CD4-positive, alpha-beta T cell treated with Interleukin-17A for 1 hour (primary cell): ENCODE measurements at regions not wholly inside any gene's neighbourhood (a gene's known extent, or its start where the extent isn't known, plus 50 kb on each side); places are given as distances from the start of the nearest gene placed in this dataset.

ENCODE experiments used
- DNase-seq: peaks from one replicate; pipeline ENCODE4 v3.0.0-alpha.2; 2020

DNA sequence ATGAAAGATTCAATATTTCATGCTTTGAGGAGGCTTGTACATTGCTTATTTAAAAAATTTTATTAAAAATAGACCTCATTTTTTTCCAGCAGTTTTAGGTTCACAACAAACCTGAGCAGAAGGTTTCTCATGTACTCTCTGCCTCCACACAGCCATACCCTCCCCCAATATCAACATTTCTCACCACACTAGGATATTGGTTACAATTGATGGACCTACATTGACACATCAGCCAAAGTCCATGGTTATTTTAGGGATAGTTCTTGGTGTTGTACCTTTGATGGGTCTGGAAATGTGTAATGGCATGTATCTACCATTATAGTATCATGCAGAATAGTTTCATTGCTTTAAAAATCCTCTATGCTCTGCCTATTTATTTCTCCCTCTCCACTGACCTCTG is 611.0 kb downstream of the KCTD8 start:
- DNase-seq: no peak

DNA sequence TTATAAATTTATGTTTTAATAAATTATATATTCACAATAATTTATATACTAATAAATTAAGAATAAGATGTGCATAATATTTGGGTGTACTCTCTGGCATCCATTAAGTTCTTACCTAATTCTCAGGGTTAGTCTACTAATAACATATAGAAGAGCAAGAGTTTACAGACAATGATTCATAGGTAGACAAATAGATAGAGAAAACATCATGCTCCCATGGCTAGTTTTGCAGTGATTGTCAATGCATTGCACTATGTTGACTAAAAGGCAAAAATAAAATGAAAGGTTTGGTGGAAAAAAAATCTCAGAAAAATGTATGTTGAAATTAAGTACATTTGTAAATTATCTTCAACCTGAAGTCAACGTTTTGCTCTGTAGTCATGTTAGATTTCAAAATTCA is 606.0 kb downstream of the KCTD8 start:
- no peak for DNase-seq

DNA sequence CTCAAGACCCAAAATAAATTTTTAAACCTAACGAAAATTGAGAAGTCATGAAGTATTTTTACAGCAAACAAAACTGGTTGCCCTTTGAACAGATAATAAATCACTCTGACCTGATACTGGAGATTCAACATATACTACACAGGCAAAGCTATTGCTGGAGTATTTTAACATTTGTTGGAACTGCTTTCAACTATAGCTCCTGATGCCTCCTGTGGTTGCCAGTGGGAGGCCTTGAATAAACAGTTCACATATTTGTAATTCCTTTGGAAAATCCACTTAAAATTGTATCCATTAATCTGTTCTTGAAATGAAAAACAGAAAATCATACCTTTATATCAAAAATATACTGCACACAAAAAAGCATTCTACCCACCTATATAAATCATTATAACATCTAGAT is 605.1 kb downstream of the KCTD8 start:
- DNase-seq: no peak

DNA sequence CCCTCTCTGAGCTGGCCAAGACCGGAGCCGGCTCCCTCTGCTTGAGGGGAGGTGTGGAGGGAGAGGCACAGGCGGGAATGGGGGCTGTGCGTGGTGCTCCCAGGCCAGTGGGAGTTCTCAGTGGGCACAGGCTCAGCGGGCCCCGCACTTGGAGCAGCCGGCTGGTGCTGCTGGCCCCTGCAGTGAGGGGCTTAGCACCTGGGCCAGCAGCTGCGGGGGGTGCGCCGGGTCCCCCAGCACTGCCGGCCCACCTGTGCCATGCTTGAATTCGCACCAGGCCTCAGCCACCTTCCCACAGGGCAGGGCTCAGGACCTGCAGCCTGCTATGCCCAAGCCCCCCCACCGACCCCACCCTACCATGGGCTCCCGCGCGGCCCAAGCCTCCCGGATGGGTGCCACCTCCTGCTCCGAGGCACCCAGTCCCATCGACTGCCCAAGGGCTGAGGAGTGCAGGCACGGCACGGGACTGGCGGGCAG is 602.5 kb downstream of the KCTD8 start:
- no peak for DNase-seq

DNA sequence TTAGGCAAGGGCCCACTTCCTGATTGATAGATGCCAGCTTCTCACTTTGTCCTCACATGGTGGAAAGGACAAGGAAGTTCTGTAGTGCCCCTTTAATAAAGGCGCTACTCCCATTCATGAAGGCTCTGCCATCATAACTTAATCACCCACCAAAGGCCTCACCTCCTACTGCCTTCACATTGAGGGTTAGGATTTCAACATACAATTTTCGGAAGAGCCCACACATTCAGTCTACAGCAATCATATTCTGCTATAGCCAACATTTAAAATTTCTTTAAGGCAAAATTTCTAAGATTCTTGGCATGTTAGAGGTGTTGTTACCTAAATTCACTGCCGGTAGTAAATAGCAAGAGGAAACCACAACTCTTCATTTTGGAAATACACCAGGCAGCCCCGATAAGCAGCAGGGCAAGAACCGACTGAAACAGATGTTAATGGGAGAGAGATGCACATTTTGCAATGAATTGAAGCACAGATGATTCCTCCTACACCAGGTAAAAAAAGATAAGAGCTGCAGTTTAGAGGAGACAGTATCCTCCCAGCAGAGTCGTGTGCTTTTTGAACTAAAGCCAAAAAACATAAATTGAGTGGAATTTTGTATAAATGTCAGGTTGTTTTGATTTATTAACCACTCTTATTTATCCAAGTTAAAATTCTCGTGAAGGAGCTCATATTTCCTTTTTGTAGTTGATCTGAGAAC is 594.9 kb downstream of the KCTD8 start:
- no peak for DNase-seq

DNA sequence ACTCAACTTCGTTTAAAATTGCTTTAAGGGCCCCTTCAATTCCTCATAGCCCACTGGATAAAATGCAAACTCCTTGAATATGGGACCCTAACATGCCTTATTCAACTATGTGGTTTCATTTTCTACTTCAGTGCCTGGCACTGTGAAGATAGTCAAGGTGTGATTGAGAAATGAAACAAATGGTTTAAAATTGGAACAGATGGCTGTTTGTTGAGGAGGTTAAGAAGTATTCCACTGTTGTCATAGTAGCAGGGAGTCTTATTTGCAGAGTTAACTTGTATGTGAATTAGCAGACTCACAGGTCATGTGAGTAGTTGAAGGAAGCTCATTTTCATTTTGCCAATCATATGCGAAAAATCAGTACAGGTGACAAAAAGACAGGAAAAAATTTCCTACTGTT is 593.3 kb downstream of the KCTD8 start:
- DNase-seq: no peak

DNA sequence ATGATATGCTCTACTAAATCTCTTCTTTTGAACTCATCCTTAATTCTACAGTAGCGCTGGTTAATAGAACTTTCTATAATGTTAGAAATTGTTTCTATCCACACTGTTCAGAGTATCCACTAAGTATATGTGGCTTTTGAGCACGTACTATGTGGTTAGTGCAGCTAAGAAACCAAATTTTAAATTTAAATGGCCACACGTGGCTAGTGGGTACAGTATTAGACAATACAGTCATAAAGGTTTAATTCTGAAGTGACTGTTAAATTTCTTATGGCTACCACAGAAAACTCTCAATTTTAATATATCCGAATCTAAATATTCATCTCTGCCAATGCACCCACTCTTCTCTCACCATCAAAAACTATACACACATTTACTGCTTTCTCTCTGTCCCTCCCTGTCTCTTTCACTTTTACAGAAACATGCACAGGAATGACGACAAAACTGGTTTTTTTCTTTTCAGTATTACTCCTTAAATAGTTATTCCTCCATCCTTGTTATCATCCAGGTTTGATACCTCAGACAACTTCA is 583.9 kb downstream of the KCTD8 start:
- no peak for DNase-seq

DNA sequence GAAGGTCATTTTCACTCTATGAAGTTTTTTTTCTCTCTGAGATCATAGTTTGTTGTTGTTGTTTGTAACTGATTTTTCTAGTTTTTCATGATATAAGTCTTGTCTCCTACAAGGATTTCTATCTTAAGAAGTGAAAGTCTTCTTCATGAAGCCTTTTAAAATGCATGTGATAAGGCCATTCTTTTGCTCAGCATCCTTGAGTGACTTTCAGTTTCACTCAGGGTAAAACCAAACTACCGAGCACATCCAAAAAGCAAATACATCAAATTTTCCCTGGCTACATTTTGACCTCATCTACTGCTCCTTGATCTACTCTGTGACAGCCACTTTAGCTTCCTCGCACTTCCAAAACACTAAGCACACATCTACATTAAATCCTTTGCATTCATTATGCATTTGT is 580.7 kb downstream of the KCTD8 start:
- no peak for DNase-seq

DNA sequence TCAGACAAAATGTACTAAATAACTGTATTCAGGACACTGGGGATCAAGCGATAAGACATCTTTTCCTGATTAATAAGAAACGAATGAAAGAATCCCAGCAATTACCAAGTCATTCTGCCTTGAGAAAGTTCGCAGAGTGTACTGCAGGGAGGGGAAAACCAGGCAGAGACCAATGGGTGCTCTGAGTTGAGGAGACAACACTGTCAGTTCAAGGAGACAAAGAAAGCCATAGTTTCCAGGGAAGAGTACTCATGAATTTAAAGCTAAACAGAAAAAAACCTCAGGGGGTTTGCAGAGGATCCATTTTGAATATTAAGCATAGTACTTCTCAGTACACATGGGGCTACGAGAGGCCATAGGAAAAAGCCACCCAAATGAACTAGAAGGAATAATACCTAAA is 573.0 kb downstream of the KCTD8 start:
- DNase-seq: no peak

DNA sequence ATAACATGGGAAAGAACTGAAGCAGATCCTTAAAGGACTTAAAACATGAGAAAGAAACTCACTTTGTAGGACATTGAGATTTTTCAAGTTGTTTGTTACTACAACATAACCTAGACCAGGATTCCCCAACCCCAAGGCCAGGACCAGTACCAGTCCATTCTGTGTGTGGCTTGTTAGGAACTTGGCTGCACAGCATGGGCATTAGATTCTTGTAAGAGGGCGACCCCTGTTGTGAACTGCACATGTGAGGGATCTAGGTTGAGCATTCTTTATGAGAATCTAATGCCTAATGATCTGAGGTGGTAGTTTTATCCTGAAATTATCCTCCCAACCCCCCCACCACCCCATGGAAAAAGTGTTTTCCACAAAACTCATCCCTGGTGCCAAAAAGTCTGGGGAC is 566.1 kb downstream of the KCTD8 start:
- DNase-seq: no peak

DNA sequence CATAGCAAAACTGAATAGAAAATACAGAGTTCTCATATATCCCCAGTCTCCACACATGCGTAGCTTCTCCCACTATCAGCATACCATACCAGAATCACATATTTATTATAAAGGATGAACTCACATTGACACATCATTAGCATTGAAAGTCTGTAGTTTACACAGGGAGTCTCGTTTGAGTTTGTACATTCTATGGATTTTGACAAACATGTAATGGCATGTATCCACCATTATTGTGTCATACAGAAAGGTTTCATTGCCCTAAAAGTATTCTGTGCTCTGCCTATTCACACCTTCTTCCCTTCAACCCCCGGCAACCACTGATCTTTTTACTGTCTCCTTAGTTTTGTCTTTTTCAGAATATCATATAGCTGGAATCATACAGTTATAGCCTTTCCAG is 562.4 kb downstream of the KCTD8 start:
- DNase-seq: no peak

DNA sequence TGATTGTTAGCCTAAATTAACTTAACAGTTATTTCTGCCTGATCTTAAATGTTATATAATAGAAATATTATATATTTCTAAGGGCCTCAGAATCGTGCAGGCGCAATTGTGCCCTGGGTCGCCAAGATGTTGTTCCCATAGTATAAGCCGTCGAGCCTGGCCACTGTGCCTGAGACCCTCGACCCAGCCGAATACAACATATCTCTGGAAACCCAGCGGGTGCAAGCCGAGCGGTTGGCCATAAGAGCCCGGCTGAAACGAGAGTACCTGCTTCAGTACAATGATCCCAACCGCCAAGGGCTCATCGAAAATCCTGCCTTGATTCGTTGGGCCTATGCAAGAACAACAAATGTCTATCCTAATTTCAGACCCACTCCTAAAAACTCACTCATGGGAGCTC is 549.8 kb downstream of the KCTD8 start:
- no peak for DNase-seq

DNA sequence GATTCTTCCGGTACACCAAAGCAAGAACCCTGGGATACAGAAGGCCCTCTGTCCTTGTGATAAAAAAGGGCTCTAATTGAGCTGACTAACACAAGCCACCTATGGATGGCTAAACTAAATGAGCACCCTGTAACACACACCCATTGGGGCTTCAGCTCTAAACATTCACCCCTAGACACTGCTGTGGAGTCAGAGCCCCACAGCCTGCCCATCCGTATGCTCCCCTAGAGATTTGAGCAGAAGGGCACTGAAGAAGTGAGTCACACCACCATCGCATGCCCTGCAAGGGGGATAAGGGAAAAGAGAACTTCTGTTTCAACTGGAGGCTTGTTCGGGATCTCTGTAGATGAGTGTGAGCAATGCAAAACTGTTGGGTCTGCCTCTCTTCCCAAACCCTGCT is 545.2 kb downstream of the KCTD8 start:
- no peak for DNase-seq

DNA sequence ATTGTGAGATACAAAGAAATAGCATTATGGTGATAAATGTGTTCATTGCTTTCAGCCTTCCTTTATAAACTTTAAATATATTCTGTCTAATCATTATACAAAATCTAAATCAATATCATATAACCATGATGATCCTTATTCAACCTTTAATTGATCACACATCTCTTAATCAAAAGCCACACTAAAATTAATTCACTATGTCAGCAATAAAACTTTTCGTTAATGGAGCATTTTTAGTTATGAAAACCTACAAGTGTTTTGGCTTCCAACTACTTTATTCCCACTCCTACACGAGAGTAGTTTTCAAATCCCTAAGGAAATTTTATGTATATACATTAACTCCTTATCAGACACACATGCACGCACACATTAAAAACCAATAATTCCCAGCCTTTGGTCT is 530.2 kb downstream of the KCTD8 start:
- no peak for DNase-seq

DNA sequence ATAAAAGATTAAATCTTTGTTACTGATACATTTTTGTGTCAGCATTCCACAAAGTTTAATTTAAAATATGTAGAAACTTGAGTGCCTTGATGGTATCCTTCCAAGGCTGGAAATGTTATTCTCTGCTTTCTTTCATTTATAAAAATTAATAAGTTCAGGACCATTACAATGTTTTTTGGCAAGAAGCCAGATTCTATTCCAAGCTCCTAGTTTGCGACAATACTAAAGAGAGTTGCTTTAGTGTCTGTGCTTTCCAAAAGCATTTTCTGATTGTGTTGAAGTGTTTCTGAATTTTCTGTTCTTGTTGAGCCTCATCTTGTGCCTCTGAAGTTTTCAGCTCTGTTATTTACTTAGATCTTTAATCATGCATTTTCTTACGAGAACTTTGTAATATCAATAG is 516.2 kb downstream of the KCTD8 start:
- no peak for DNase-seq

DNA sequence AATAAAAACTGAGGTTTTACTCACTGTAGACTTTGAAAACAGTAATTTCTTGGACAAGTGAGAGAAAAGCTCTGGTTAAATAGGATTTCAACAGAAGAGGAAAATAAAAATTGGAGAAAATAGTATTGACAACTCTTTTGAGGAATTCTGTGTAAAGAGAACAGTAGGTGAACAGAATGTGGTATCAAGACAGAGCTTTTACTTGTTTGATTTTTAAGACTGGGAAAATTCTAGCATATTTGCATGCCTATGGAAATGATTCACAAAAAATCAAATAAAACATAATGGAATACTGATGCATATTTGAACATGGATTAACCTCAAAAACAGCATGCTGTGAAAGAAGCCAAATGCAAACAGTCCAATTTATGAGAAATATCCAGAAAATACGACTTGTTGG is 504.6 kb downstream of the KCTD8 start:
- DNase-seq: no peak

DNA sequence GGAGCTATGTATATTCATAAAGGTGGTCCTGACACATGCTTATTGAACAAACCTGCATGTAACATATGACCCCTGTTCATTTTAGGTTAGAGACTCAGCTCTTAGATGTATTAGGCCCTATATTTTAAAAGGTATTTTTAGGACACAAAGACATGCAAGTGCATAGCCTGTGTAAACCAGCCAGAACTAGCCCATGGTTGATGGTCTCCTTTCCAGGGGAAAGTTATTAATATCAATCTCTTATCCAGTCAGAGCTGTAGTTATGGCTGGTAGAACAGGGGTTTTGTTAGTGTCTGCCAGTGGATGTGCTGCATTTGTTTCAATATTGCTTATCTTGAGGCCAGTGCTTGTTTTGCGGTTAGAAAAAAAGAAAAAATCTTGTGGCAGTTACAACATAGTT is 488.6 kb downstream of the KCTD8 start:
- DNase-seq: no peak

DNA sequence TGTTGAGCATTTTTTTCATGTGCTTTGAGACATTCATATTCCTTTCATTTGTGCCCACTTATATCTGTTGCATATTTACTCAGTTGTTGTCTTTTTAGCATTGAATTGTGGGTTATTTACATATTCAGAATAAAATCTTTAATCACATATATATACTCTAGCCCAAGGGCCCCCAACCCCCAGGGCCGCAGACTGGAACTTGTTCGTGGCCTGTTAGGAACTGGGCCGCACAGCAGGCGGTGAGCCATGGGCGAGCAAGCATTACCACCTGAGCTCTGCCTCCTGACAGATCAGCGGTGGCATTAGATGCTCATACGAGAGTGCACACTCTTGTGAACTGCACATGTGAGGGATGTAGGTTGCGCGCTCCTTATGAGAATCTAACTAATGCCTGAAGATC is 480.6 kb downstream of the KCTD8 start:
- no peak for DNase-seq

DNA sequence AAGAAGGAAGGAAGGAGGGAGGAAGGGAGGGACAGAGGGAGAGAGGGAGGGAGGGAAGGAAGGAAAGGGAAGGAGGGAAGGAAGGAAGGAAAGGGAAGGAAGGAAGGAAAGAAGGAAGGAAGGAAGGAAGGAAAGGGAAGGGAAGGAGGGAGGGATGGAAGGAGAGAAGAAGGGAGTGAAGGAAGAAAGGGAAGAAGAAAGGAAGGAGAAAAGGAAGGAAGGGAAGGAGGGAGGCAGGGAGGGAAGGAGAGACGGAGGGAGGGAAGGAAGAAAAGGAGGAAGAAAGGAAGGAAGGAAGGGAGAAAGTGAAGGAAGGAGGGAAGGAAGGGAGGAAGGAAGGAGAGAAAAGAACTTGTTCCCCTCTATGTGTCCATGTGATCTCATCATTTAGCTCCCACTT is 465.0 kb downstream of the KCTD8 start:
- DNase-seq: no peak

DNA sequence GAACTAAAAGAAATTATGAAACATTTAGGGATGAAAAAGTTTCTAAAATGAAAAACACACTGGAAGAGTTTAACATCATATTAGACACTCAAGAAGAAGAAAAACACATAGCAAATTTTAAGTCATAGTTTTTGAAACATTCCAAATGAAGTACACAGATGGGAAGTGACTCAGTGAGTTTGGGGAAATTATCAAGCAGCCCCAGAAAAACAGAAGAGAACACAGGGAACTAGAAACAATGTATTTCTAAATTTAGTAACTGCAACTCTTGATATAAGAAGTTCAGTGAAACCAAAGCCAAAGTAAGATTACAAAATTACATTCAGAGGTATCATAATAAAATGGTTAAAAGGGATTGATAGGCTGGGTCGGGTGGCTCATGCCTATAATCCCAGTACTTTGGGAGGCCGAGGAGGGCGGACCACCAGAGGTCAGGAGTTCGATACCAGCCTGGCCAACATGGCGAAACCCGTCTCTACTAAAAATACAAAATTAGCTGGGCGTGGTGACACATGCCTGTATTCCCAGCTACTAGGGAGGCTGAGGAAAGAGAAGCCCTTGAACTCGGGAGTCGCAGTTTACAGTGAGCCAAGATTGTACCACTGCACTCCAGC is 461.2 kb downstream of the KCTD8 start:
- DNase-seq: no peak

DNA sequence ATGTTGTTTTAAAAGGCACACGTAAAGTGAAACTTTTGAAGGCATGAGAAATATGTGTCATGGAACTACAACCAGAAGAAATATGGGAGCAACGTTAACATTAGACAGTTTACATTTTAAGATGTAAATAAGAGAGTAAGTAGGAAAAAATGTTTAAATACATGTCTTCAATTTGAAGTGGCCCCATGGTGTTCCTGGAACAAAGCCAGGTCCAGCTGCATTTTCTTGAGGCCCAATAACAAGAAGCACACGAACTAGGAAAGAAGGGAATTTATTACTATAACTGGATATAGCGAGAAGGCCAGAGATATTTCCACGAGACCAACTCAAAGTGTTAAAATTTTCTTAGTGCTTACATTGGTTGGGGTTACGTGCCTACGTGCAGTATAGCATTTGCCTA is 458.1 kb downstream of the KCTD8 start:
- no peak for DNase-seq

DNA sequence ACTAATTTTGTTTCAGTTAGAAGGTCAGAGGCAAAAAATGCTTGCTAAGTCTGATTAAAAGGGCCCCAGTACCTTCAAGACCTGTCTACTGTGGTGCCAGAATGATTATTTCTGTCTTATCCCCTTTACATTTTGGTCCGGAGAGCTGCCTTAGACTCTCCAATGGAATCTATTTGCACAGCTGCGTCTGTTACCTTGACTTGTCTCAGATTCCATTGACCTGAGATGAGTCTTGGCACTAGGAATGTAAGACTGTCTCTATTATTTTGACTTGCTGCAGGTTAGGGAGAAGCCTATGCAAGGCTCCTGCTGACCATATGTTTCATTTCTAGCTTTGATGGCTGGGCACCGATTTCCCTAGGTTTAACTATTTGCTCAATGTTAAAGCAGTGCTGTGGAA is 457.6 kb downstream of the KCTD8 start:
- DNase-seq: no peak

DNA sequence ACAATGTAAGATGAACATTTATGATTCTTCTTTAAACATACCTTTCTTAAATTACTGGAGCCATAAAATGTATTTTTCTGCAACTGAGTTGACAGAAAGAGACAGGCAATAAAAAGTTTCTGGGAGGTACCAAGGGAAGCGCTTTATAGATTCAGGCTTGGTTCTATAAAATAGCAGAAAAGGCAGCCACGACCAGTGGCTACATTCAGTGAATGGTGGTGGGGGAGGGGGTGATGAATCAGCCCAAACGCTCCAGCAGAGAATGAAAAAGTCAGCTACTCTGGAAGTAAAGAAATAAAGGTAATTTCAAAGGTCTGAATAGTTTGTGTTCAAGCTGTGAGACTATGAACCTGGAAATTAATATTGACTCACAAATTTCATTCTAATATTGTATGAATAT is 456.1 kb downstream of the KCTD8 start:
- DNase-seq: no peak

DNA sequence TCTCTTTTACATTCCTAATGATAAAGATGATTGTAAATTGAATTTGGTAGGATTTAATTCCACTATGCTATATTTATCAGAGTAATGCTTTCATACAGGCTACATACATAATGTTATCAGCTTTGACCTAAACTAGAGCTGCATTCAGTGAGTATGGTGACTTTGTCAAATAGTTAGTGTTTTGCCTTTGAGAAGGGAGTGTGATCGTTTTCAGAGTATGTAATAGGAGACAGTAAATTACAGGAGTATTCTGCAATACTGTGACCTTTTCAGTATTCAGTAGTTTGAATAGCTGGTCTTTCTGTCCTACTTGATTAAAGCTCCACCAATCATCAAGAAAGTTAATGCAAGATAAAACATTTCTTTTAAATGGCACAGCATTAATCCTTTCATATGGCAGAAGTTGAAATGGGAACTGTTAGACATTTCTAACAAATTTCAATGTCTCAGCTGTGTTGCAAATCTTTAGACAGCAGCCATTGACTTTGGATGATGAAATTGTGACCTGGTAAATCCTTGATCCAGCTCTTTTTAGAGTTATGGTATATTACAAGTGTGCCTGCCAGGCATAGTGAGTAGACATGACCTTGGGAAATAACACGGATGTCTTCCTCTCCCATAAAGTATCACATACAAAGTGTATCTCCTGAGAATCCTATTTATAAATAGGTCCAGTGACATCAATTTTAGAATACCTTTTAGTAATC is 455.3 kb downstream of the KCTD8 start:
- no peak for DNase-seq
